ENCODE measurements at regions not wholly inside any gene's neighbourhood (a gene's known extent, or its start where the extent isn't known, plus 50 kb on each side); places are given as distances from the start of the nearest gene placed in this dataset.

DNA sequence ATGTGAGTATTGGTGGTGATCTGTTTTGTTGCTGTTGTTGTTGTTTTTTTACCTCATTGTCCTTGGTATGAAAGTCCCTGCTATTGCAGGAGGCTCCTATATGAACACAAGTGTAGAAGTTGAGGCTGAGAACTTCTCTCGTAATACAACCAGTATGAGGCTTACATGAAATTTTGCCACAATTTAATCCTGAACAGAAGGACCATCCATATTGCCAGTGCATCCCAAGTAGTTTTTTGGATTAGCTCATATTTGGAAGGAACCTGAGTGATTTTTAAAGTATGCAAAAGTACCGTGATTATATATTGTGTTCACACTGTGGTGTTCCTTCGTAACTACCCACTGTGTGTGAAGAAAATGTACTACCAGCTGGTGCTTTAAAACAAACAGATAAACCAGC is 2095.5 kb upstream of the WWC1 start:
- H3K36me3 ChIP-seq: no peaks in the 10 kb centered on the region
- no peak for DNase-seq
- TF ChIP-seq POLR2A (IDR thresholded peaks at IDR 0.05): no peak
- TF ChIP-seq, protein P1, sequence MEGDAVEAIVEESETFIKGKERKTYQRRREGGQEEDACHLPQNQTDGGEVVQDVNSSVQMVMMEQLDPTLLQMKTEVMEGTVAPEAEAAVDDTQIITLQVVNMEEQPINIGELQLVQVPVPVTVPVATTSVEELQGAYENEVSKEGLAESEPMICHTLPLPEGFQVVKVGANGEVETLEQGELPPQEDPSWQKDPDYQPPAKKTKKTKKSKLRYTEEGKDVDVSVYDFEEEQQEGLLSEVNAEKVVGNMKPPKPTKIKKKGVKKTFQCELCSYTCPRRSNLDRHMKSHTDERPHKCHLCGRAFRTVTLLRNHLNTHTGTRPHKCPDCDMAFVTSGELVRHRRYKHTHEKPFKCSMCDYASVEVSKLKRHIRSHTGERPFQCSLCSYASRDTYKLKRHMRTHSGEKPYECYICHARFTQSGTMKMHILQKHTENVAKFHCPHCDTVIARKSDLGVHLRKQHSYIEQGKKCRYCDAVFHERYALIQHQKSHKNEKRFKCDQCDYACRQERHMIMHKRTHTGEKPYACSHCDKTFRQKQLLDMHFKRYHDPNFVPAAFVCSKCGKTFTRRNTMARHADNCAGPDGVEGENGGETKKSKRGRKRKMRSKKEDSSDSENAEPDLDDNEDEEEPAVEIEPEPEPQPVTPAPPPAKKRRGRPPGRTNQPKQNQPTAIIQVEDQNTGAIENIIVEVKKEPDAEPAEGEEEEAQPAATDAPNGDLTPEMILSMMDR (IDR thresholded peaks at IDR 0.05 in 8 of 11, conservative IDR thresholded peaks at IDR 0.05 in 3 of 11): no peak
- TF ChIP-seq POLR2AphosphoS5 (IDR thresholded peaks at IDR 0.05): no peak
- no peak overlapping the region for H3K4me3 ChIP-seq
- H3K27ac ChIP-seq: no peak overlapping the region
- WGBS, 5 donors: 89 to 96% (median 93%) methylated on average over 3 of the region's 3 CpGs
- intact Hi-C loops (cut with DNase I; ENCODE audit: low total_unique reads): no loop called here
- peaks cover 0 to 7% (median 0%) of the 10 kb centered on the region in 8 donors for H3K9me3 ChIP-seq
- no peaks in the 10 kb centered on the region for H3K4me1 ChIP-seq
- H3K27me3 ChIP-seq (replicated peaks in 1 of 7): no peaks in the 10 kb centered on the region

DNA sequence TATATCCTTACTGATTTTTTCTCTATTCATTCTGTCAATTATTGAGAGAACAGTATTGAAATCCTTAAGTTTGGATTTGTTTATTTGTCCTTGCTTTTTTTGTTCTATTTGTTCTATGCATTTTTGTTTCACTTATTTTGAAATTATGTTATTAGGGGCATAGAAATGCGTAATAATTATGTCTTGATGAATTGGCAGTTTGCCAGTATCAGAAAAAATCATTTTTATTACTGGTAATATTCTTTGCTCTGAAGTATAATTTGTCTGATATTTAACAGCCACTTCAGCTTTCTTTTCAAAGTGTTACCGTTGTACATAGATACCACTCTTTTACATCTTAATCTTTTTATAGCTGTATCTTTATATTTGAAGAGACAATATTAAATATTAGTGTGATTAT is 2090.9 kb upstream of the WWC1 start:
- Histone ChIP-seq H3K4me1 (no peaks in the 10 kb centered on the region), H3K9me3 (peaks cover 0 to 14% (median 0%) of the 10 kb centered on the region in 8 donors), H3K27me3 (replicated peaks in 1 of 7) (no peaks in the 10 kb centered on the region), H3K36me3 (no peaks in the 10 kb centered on the region), H3K27ac (no peak overlapping the region), H3K4me3 (no peak overlapping the region)
- TF ChIP-seq POLR2AphosphoS5 (IDR thresholded peaks at IDR 0.05): no peak
- TF ChIP-seq POLR2A (IDR thresholded peaks at IDR 0.05): no peak
- TF ChIP-seq, protein P1 (IDR thresholded peaks at IDR 0.05 in 8 of 11, conservative IDR thresholded peaks at IDR 0.05 in 3 of 11): no peak
- DNase-seq: no peak
- intact Hi-C loops (cut with DNase I; ENCODE audit: low total_unique reads): no loop called here
- WGBS, 5 donors: 73 to 90% (median 75%) methylated on average over 2 of the region's 2 CpGs

DNA sequence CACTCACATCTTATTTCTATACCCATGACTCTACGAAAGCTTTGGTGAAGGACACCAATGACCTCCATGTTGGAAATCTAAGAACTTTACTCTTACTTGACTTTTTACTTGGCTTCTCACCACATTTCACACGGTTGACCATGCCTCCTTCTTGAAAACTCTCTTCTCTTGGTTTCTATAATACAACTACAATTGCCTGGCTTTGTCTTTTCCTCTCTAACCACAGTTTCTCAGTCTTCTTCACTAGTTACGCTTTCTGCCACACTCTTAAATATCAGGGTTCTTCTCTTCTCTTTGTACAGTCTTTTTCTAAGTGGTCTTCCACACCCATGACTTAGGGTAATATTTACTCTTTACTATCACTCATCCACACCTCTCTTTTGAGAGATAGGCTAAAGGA is 2079.8 kb upstream of the WWC1 start:
- WGBS, 5 donors: 75 to 84% (median 80%) methylated on average over 3 of the region's 3 CpGs

DNA sequence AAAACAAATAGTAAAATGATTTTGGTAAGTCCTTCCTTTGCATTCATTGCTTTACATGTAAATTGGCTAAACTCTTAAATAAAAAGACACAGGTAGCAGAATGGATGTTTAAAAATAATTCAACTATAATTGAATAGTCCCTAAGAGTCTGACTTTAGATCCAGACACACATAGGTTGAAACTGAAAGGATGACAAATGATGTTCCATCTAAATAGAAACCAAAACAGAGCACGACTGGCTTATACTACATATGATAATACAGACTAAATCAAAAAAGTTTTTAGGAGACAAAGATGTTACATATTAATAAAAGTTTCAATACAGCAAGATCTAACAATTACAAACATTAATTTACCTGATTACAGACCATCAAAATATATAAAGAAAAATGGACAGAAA is 2055.1 kb upstream of the WWC1 start:
- Histone ChIP-seq H3K36me3 (no peaks in the 10 kb centered on the region), H3K27ac (no peak overlapping the region), H3K27me3 (replicated peaks in 1 of 7) (no peaks in the 10 kb centered on the region), H3K9me3 (peaks cover 0 to 50% (median 36%) of the 10 kb centered on the region in 8 donors), H3K4me1 (no peaks in the 10 kb centered on the region), H3K4me3 (no peak overlapping the region)
- DNase-seq: no peak
- intact Hi-C loops (cut with DNase I; ENCODE audit: low total_unique reads): no loop called here
- TF ChIP-seq POLR2A (IDR thresholded peaks at IDR 0.05): no peak
- TF ChIP-seq, protein P1 (IDR thresholded peaks at IDR 0.05 in 8 of 11, conservative IDR thresholded peaks at IDR 0.05 in 3 of 11): no peak
- TF ChIP-seq POLR2AphosphoS5 (IDR thresholded peaks at IDR 0.05): no peak
- WGBS, 5 donors: 32 to 83% (median 67%) methylated on average over 1 of the region's 1 CpG

More for the DNA sequence above, 2079.8 kb upstream of the WWC1 start:
- H3K4me1 ChIP-seq: no peaks in the 10 kb centered on the region
- intact Hi-C loops (cut with DNase I; ENCODE audit: low total_unique reads): no loop called here
- no peak overlapping the region for H3K4me3 ChIP-seq
- no peaks in the 10 kb centered on the region for H3K27me3 ChIP-seq (replicated peaks in 1 of 7)
- TF ChIP-seq POLR2A (IDR thresholded peaks at IDR 0.05) (no peak), POLR2AphosphoS5 (IDR thresholded peaks at IDR 0.05) (no peak)
- TF ChIP-seq, protein P1 (IDR thresholded peaks at IDR 0.05 in 8 of 11, conservative IDR thresholded peaks at IDR 0.05 in 3 of 11): no peak
- no peak overlapping the region for H3K27ac ChIP-seq
- no peak for DNase-seq
- H3K36me3 ChIP-seq: no peaks in the 10 kb centered on the region
- peaks cover 0 to 47% (median 14%) of the 10 kb centered on the region in 8 donors for H3K9me3 ChIP-seq
